SK-N-SH treated with all-trans-retinoic acid at 6 μM for 48 hours (cell line): ENCODE measurements at regions not wholly inside any gene's neighbourhood (a gene's known extent, or its start where the extent isn't known, plus 50 kb on each side); places are given as distances from the start of the nearest gene placed in this dataset.
A peak's percentile ranks its signal among the peaks of the same experiment; 100 is the strongest.

Source experiments
- ATAC-seq: fragments of 200-7000 bp; cut with Tn5 transposase; 3 replicates; pipeline ENCODE4 v1.9.1; 2020; ENCODE audit warnings: mild to moderate bottlenecking, moderate library complexity
- ARNTL ChIP-seq: fragments of 450-650 bp; formaldehyde crosslinking; IDR thresholded peaks from 2 replicates; pipeline ENCODE4 v1.5.0; 2020; ENCODE audit warnings: low read depth, mild to moderate bottlenecking, moderate library complexity, borderline replicate concordance
- BACH2 ChIP-seq: fragments of 250-450 bp; sonication (Bioruptor Pico); IDR thresholded peaks from 2 replicates; pipeline ENCODE4 v1.9.0; 2021; ENCODE audit warnings: mild to moderate bottlenecking, borderline replicate concordance
- CREB5 ChIP-seq: fragments of 250-450 bp; sonication (Bioruptor Pico); IDR thresholded peaks from 2 replicates; pipeline ENCODE4 v1.5.1; 2020; ENCODE audit warnings: low read depth, mild to moderate bottlenecking, moderate library complexity
- CSRNP3 ChIP-seq: fragments of 250-450 bp; sonication (Bioruptor Pico); IDR thresholded peaks from 2 replicates; pipeline ENCODE4 v1.5.1; 2021; ENCODE audit warnings: mild to moderate bottlenecking, moderate library complexity
- ESRRG ChIP-seq: fragments of 250-450 bp; sonication (Bioruptor Pico); IDR thresholded peaks from 2 replicates; pipeline ENCODE4 v1.6.1; 2021; ENCODE audit warnings: mild to moderate bottlenecking
- GLIS3 ChIP-seq: fragments of 250-450 bp; sonication (Bioruptor Pico); IDR thresholded peaks from 2 replicates; pipeline ENCODE4 v1.5.0; 2020; ENCODE audit warnings: mild to moderate bottlenecking, moderate library complexity
- ISL1 ChIP-seq: fragments of 250-450 bp; sonication (Bioruptor Pico); IDR thresholded peaks from 2 replicates; pipeline ENCODE4 v2.1.2; 2022; ENCODE audit warnings: mild to moderate bottlenecking, moderate library complexity
- OSR1 ChIP-seq: fragments of 250-450 bp; sonication (Bioruptor Pico); IDR thresholded peaks from 2 replicates; pipeline ENCODE4 v1.8.0; 2022; ENCODE audit warnings: moderate library complexity, mild to moderate bottlenecking, inconsistent platforms
- PPARA ChIP-seq: fragments of 250-450 bp; sonication (Bioruptor Pico); IDR thresholded peaks from 2 replicates; pipeline ENCODE4 v1.5.0; 2020; ENCODE audit warnings: mild to moderate bottlenecking, borderline replicate concordance
- RARB ChIP-seq: fragments of 250-450 bp; sonication (Bioruptor Pico); IDR thresholded peaks from 2 replicates; pipeline ENCODE4 v1.8.0; 2021; ENCODE audit warnings: mild to moderate bottlenecking, moderate library complexity
- SNAI2 ChIP-seq: fragments of 250-450 bp; sonication (Bioruptor Pico); IDR thresholded peaks from 2 replicates; pipeline ENCODE4 v1.5.0; 2020; ENCODE audit warnings: mild to moderate bottlenecking, moderate library complexity
- TCF4 ChIP-seq: fragments of 250-450 bp; sonication (Bioruptor Pico); IDR thresholded peaks from 2 replicates; pipeline ENCODE4 v1.8.0; 2021; ENCODE audit warnings: mild to moderate bottlenecking, moderate library complexity, borderline replicate concordance
- TOX ChIP-seq: fragments of 250-450 bp; sonication (Bioruptor Pico); IDR thresholded peaks from 2 replicates; pipeline ENCODE4 v1.8.0; 2021; ENCODE audit warnings: mild to moderate bottlenecking, moderate library complexity, borderline replicate concordance
- ZC3H10 ChIP-seq: fragments of 250-450 bp; sonication (Bioruptor Pico); IDR thresholded peaks from 2 replicates; pipeline ENCODE4 v1.5.1; 2021; ENCODE audit warnings: mild to moderate bottlenecking, moderate library complexity
- ZFP3 ChIP-seq: fragments of 250-450 bp; sonication (Bioruptor Pico); IDR thresholded peaks from 2 replicates; pipeline ENCODE4 v1.5.0; 2020; ENCODE audit warnings: mild to moderate bottlenecking, moderate library complexity
- ZFP30 ChIP-seq: fragments of 450-650 bp; formaldehyde crosslinking; IDR thresholded peaks from 2 replicates; pipeline ENCODE4 v1.5.0; 2022; ENCODE audit warnings: mild to moderate bottlenecking, moderate library complexity
- ZNF565 ChIP-seq: fragments of 450-650 bp; formaldehyde crosslinking; conservative IDR thresholded peaks from 2 replicates; pipeline ENCODE4 v1.5.0; 2020; ENCODE audit warnings: low read depth, mild to moderate bottlenecking, moderate library complexity
- ZNF8 ChIP-seq: fragments of 450-650 bp; formaldehyde crosslinking; IDR thresholded peaks from 2 replicates; pipeline ENCODE4 v1.5.0; 2020; ENCODE audit warnings: mild to moderate bottlenecking, moderate library complexity
- TF ChIP-seq, protein P1 (sequence below): fragments of 250-450 bp; sonication (Bioruptor Pico); IDR thresholded peaks from 2 replicates; pipeline ENCODE4 v1.5.0; 2020; ENCODE audit warnings: mild to moderate bottlenecking, moderate library complexity
- TF ChIP-seq, protein P2 (sequence below): fragments of 250-450 bp; sonication (Bioruptor Pico); IDR thresholded peaks from 2 replicates; pipeline ENCODE4 v1.8.0; 2020; ENCODE audit warnings: mild to moderate bottlenecking, moderate library complexity, borderline replicate concordance

DNA sequence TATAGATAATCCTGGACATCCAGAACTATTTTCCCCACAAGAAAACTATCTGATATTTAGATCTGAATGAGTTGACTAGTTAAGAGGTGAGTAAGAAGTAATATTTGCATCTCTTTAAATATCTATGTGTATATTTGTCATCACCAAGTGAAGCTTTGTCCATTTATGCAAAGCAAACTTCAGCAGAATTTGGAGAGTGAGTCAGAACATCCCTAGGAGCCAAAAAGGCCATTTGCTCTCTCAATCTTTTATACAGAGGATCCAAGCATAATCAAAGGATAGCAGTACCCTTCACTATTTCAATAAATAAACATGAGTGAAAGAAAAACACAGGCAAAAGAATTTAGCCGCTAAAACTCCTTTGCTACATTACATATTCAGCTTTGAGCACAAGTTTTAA is 454.4 kb downstream of the NR2F1-AS1 start:
- TF ChIP-seq PPARA (CRISPR knock-in tag) = no peak
- TF ChIP-seq ZFP30 = no peak
- TF ChIP-seq CSRNP3 (CRISPR knock-in tag) = no peak
- no peak for TF ChIP-seq ISL1 (CRISPR knock-in tag)
- TF ChIP-seq ZNF565 (CRISPR knock-in tag) = no peak
- TF ChIP-seq TCF4 (CRISPR knock-in tag) = no peak
- TF ChIP-seq SNAI2 (CRISPR knock-in tag) = no peak
- no peak for TF ChIP-seq TOX (CRISPR knock-in tag)
- no peak for TF ChIP-seq ZNF8 (CRISPR knock-in tag)
- TF ChIP-seq ARNTL (CRISPR knock-in tag) = no peak
- TF ChIP-seq CREB5 (CRISPR knock-in tag) = no peak

GRCh38 chr5:93123127-93123526 is 457.9 kb downstream of the NR2F1-AS1 start:
- TF ChIP-seq OSR1 (CRISPR knock-in tag) (no peak), ZFP3 (CRISPR knock-in tag) (no peak), ISL1 (CRISPR knock-in tag) (no peak)
- no peak for ATAC-seq

More for the DNA sequence above, 454.4 kb downstream of the NR2F1-AS1 start:
- ATAC-seq = peak; percentile 39; the same call in 1 of the 3 replicates

- TF ChIP-seq, protein P1, sequence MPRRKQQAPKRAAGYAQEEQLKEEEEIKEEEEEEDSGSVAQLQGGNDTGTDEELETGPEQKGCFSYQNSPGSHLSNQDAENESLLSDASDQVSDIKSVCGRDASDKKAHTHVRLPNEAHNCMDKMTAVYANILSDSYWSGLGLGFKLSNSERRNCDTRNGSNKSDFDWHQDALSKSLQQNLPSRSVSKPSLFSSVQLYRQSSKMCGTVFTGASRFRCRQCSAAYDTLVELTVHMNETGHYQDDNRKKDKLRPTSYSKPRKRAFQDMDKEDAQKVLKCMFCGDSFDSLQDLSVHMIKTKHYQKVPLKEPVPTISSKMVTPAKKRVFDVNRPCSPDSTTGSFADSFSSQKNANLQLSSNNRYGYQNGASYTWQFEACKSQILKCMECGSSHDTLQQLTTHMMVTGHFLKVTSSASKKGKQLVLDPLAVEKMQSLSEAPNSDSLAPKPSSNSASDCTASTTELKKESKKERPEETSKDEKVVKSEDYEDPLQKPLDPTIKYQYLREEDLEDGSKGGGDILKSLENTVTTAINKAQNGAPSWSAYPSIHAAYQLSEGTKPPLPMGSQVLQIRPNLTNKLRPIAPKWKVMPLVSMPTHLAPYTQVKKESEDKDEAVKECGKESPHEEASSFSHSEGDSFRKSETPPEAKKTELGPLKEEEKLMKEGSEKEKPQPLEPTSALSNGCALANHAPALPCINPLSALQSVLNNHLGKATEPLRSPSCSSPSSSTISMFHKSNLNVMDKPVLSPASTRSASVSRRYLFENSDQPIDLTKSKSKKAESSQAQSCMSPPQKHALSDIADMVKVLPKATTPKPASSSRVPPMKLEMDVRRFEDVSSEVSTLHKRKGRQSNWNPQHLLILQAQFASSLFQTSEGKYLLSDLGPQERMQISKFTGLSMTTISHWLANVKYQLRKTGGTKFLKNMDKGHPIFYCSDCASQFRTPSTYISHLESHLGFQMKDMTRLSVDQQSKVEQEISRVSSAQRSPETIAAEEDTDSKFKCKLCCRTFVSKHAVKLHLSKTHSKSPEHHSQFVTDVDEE (CRISPR knock-in tag) = no peak
- TF ChIP-seq ISL1 (CRISPR knock-in tag) (no peak), RARB (CRISPR knock-in tag) (no peak), CREB5 (CRISPR knock-in tag) (no peak), TOX (CRISPR knock-in tag) (no peak), SNAI2 (CRISPR knock-in tag) (no peak), BACH2 (CRISPR knock-in tag) (no peak), PPARA (CRISPR knock-in tag) (no peak), TCF4 (CRISPR knock-in tag) (no peak), ARNTL (CRISPR knock-in tag) (no peak), ZC3H10 (CRISPR knock-in tag) (no peak), ZFP3 (CRISPR knock-in tag) (no peak), GLIS3 (CRISPR knock-in tag) (no peak), ZNF8 (CRISPR knock-in tag) (no peak), ESRRG (CRISPR knock-in tag) (no peak), OSR1 (CRISPR knock-in tag) (no peak)
- TF ChIP-seq, protein P2, sequence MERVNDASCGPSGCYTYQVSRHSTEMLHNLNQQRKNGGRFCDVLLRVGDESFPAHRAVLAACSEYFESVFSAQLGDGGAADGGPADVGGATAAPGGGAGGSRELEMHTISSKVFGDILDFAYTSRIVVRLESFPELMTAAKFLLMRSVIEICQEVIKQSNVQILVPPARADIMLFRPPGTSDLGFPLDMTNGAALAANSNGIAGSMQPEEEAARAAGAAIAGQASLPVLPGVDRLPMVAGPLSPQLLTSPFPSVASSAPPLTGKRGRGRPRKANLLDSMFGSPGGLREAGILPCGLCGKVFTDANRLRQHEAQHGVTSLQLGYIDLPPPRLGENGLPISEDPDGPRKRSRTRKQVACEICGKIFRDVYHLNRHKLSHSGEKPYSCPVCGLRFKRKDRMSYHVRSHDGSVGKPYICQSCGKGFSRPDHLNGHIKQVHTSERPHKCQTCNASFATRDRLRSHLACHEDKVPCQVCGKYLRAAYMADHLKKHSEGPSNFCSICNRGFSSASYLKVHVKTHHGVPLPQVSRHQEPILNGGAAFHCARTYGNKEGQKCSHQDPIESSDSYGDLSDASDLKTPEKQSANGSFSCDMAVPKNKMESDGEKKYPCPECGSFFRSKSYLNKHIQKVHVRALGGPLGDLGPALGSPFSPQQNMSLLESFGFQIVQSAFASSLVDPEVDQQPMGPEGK = no peak
- ATAC-seq = no peak
Measured at GRCh38 chr5:93122446-93122845, 458.6 kb downstream of the NR2F1-AS1 start.
